IgD-negative memory B cell (primary cell): ENCODE measurements at regions not wholly inside any gene's neighbourhood (a gene's known extent, or its start where the extent isn't known, plus 50 kb on each side); places are given as distances from the start of the nearest gene placed in this dataset.

Experiments
- H3K27ac Mint-ChIP-seq, 3 donors: one replicate each; pipeline ENCODE4 v1.8.0; 2020 to 2022; ENCODE audit warnings: mild to moderate bottlenecking in 3 of 3, mixed read lengths in 3 of 3, moderate library complexity in 1 of 3
- H3K27me3 Mint-ChIP-seq: one replicate; pipeline ENCODE4 v1.8.0; 2021; ENCODE audit warnings: mixed read lengths
- H3K36me3 Mint-ChIP-seq: one replicate; pipeline ENCODE4 v1.8.0; 2020; ENCODE audit warnings: mild to moderate bottlenecking, mixed read lengths
- H3K4me1 Mint-ChIP-seq, 3 donors: one replicate each; pipeline ENCODE4 v1.8.0; 2020 to 2022; ENCODE audit warnings: mixed read lengths in 3 of 3, mild to moderate bottlenecking in 1 of 3
- H3K4me3 Mint-ChIP-seq, 4 donors: one replicate each; pipeline ENCODE4 v1.8.0; 2020 to 2022; ENCODE audit warnings: mild to moderate bottlenecking in 4 of 4, mixed read lengths in 4 of 4, moderate library complexity in 3 of 4
- H3K9me3 Mint-ChIP-seq, 3 donors: one replicate each; pipeline ENCODE4 v1.8.0; 2020 to 2021; ENCODE audit warnings: mixed read lengths in 3 of 3, mild to moderate bottlenecking in 1 of 3

GRCh38 chr6:170166511-170167122 is 124.3 kb downstream of the DLL1 start:
- H3K4me3 Mint-ChIP-seq: no peak overlapping the region
- no peaks in the 10 kb centered on the region for H3K4me1 Mint-ChIP-seq
- peaks cover 6% of the 10 kb centered on the region for H3K27me3 Mint-ChIP-seq
- H3K9me3 Mint-ChIP-seq: peaks cover 0 to 1% (median 0%) of the 10 kb centered on the region in 3 donors
- no peak overlapping the region for H3K27ac Mint-ChIP-seq
- H3K36me3 Mint-ChIP-seq: peaks cover 2% of the 10 kb centered on the region

GRCh38 chr6:170165471-170166117 is 125.3 kb downstream of the DLL1 start:
- Mint-ChIP-seq H3K4me3 (peak overlapping the region in 1 of 4 donors; percentile 79), H3K27ac (peak overlapping the region in 1 of 3 donors; percentile 18), H3K9me3 (peaks cover 0 to 1% (median 0%) of the 10 kb centered on the region in 3 donors)

GRCh38 chr6:170165085-170165470 is 125.8 kb downstream of the DLL1 start:
- peaks cover 0 to 1% (median 0%) of the 10 kb centered on the region in 3 donors for H3K9me3 Mint-ChIP-seq
- peaks cover 6% of the 10 kb centered on the region for H3K27me3 Mint-ChIP-seq
- H3K4me1 Mint-ChIP-seq: no peaks in the 10 kb centered on the region
- H3K4me3 Mint-ChIP-seq: no peak overlapping the region
- no peak overlapping the region for H3K27ac Mint-ChIP-seq
- peaks cover 2% of the 10 kb centered on the region for H3K36me3 Mint-ChIP-seq

More at GRCh38 chr6:170165471-170166117, 125.3 kb downstream of the DLL1 start:
- Mint-ChIP-seq H3K36me3 (peaks cover 2% of the 10 kb centered on the region), H3K27me3 (peaks cover 6% of the 10 kb centered on the region), H3K4me1 (no peaks in the 10 kb centered on the region)

- Mint-ChIP-seq H3K4me1 (no peaks in the 10 kb centered on the region), H3K4me3 (no peak overlapping the region), H3K9me3 (peaks cover 0 to 1% (median 0%) of the 10 kb centered on the region in 3 donors), H3K27ac (no peak overlapping the region), H3K36me3 (peaks cover 2% of the 10 kb centered on the region), H3K27me3 (peaks cover 6% of the 10 kb centered on the region)
These were observed 126.5 kb downstream of the DLL1 start for GRCh38 chr6:170164271-170164900.

GRCh38 chr6:170163405-170164170 is 127.3 kb downstream of the DLL1 start:
- H3K27ac Mint-ChIP-seq: no peak overlapping the region
- no peak overlapping the region for H3K4me3 Mint-ChIP-seq
- peaks cover 0 to 1% (median 0%) of the 10 kb centered on the region in 3 donors for H3K9me3 Mint-ChIP-seq
- peaks cover 2% of the 10 kb centered on the region for H3K36me3 Mint-ChIP-seq
- H3K27me3 Mint-ChIP-seq: peaks cover 6% of the 10 kb centered on the region
- H3K4me1 Mint-ChIP-seq: no peaks in the 10 kb centered on the region

- Mint-ChIP-seq H3K27ac (no peak overlapping the region), H3K36me3 (peaks cover 2% of the 10 kb centered on the region), H3K4me3 (no peak overlapping the region), H3K9me3 (peaks cover 0 to 1% (median 0%) of the 10 kb centered on the region in 3 donors), H3K27me3 (peaks cover 6% of the 10 kb centered on the region), H3K4me1 (no peaks in the 10 kb centered on the region)
These were observed 128.0 kb downstream of the DLL1 start for GRCh38 chr6:170162775-170163404.

GRCh38 chr6:170162011-170162774 is 128.7 kb downstream of the DLL1 start:
- H3K27ac Mint-ChIP-seq: no peak overlapping the region
- peaks cover 0 to 1% (median 0%) of the 10 kb centered on the region in 3 donors for H3K9me3 Mint-ChIP-seq
- H3K27me3 Mint-ChIP-seq: peaks cover 6% of the 10 kb centered on the region
- H3K36me3 Mint-ChIP-seq: peaks cover 2% of the 10 kb centered on the region
- H3K4me3 Mint-ChIP-seq: no peak overlapping the region
- no peaks in the 10 kb centered on the region for H3K4me1 Mint-ChIP-seq

GRCh38 chr6:170160628-170161611 is 130.0 kb downstream of the DLL1 start:
- peaks cover 4% of the 10 kb centered on the region for H3K27me3 Mint-ChIP-seq
- peaks cover 2% of the 10 kb centered on the region for H3K36me3 Mint-ChIP-seq
- H3K4me1 Mint-ChIP-seq: no peaks in the 10 kb centered on the region
- H3K9me3 Mint-ChIP-seq: peaks cover 0 to under 1% (median 0%) of the 10 kb centered on the region in 3 donors
- no peak overlapping the region for H3K4me3 Mint-ChIP-seq
- H3K27ac Mint-ChIP-seq: no peak overlapping the region

- peaks cover 4% of the 10 kb centered on the region for H3K27me3 Mint-ChIP-seq
- H3K4me3 Mint-ChIP-seq: no peak overlapping the region
- H3K36me3 Mint-ChIP-seq: peaks cover 2% of the 10 kb centered on the region
- no peaks in the 10 kb centered on the region for H3K4me1 Mint-ChIP-seq
- no peaks in the 10 kb centered on the region for H3K9me3 Mint-ChIP-seq
- no peak overlapping the region for H3K27ac Mint-ChIP-seq
These were observed 130.7 kb downstream of the DLL1 start for GRCh38 chr6:170160031-170160627.

- Mint-ChIP-seq H3K4me1 (no peaks in the 10 kb centered on the region), H3K27me3 (peaks cover 4% of the 10 kb centered on the region), H3K27ac (no peak overlapping the region), H3K36me3 (peaks cover 2% of the 10 kb centered on the region), H3K9me3 (no peaks in the 10 kb centered on the region), H3K4me3 (no peak overlapping the region)
These were observed 131.6 kb downstream of the DLL1 start for GRCh38 chr6:170159022-170159965.

GRCh38 chr6:170158296-170159021 is 132.4 kb downstream of the DLL1 start:
- no peaks in the 10 kb centered on the region for H3K9me3 Mint-ChIP-seq
- no peaks in the 10 kb centered on the region for H3K36me3 Mint-ChIP-seq
- no peak overlapping the region for H3K4me3 Mint-ChIP-seq
- H3K27me3 Mint-ChIP-seq: peaks cover 4% of the 10 kb centered on the region
- H3K4me1 Mint-ChIP-seq: no peaks in the 10 kb centered on the region
- H3K27ac Mint-ChIP-seq: no peak overlapping the region
